ENCODE measurements at regions not wholly inside any gene's neighbourhood (a gene's known extent, or its start where the extent isn't known, plus 50 kb on each side); places are given as distances from the start of the nearest gene placed in this dataset.

GRCh38 chrX:45596188-45596808, 395.6 kb upstream of the DIPK2B start:
- TF ChIP-seq EZH2 (IDR thresholded peaks at IDR 0.05; ENCODE audit: borderline replicate concordance, low read depth, low read length, severe bottlenecking) (no peak), POLR2A (IDR thresholded peaks at IDR 0.05; ENCODE audit: low read depth, low read length) (no peak), CTCF (IDR thresholded peaks at IDR 0.05; ENCODE audit: extremely low read depth in 1 of 2, insufficient read depth in 1 of 2, low read depth in 1 of 2, low read length in 2 of 2) (no peak), FOS (IDR thresholded peaks at IDR 0.05; ENCODE audit: borderline replicate concordance, insufficient read depth, low read length) (no peak), GATA2 (IDR thresholded peaks at IDR 0.05; ENCODE audit: insufficient read depth, insufficient read length, low read depth, low read length) (no peak), POLR2AphosphoS5 (IDR thresholded peaks at IDR 0.05; ENCODE audit: insufficient read depth, low read depth, low read length) (no peak), MYC (IDR thresholded peaks at IDR 0.05; ENCODE audit: low read depth, low read length) (no peak), MAX (IDR thresholded peaks at IDR 0.05; ENCODE audit: insufficient read depth, insufficient read length) (no peak)
